MM.1S (cell line): ENCODE measurements at regions not wholly inside any gene's neighbourhood (a gene's known extent, or its start where the extent isn't known, plus 50 kb on each side); places are given as distances from the start of the nearest gene placed in this dataset.

Experiments used
- EZH2 ChIP-seq: fragments of 300-600 bp; sonication (generic); optimal IDR thresholded peaks from 2 replicates; pipeline ENCODE3; 2017; ENCODE audit warnings: low read depth, mild to moderate bottlenecking, antibody characterized with exemption, low read length, mixed read lengths
- TF ChIP-seq, protein P1 (sequence below): fragments of 300-600 bp; sonication (generic); IDR thresholded peaks from 2 replicates; pipeline ENCODE4 v1.5.1; 2016; ENCODE audit warnings: antibody characterized with exemption, low read length, mixed read lengths

DNA sequence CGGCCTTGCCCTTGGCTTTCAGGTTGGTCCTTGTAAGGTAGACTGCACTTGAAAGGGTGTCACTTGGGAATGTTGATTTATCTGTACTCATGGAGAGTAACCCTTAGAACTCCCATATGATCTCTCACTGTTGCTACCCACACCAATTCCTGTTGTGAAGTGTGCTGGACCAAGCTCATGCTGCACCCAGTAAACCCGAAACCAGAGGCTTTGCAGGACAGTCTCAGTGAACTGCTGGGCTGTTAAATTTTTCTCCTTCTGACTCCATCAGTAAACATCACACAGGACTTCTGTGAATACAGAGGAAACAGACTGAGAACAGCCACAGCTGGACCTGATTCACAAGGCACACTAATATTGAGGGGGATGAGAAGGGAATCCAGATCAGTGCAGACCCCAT is 783.0 kb downstream of the TMEM121 start:
- TF ChIP-seq, protein P1, sequence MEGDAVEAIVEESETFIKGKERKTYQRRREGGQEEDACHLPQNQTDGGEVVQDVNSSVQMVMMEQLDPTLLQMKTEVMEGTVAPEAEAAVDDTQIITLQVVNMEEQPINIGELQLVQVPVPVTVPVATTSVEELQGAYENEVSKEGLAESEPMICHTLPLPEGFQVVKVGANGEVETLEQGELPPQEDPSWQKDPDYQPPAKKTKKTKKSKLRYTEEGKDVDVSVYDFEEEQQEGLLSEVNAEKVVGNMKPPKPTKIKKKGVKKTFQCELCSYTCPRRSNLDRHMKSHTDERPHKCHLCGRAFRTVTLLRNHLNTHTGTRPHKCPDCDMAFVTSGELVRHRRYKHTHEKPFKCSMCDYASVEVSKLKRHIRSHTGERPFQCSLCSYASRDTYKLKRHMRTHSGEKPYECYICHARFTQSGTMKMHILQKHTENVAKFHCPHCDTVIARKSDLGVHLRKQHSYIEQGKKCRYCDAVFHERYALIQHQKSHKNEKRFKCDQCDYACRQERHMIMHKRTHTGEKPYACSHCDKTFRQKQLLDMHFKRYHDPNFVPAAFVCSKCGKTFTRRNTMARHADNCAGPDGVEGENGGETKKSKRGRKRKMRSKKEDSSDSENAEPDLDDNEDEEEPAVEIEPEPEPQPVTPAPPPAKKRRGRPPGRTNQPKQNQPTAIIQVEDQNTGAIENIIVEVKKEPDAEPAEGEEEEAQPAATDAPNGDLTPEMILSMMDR: no peak
- no peak for TF ChIP-seq EZH2
